Epithelial cell of esophagus (primary cell): ENCODE measurements at regions not wholly inside any gene's neighbourhood (a gene's known extent, or its start where the extent isn't known, plus 50 kb on each side); places are given as distances from the start of the nearest gene placed in this dataset.
A peak's percentile ranks its signal among the peaks of the same experiment; 100 is the strongest.

ENCODE experiments used
- DNase-seq: peaks from one replicate; pipeline ENCODE4 v3.0.0; 2010; ENCODE audit warnings: low read depth
- H3K4me3 ChIP-seq: 2 replicates; pipeline ENCODE4 v1.5.1; 2011; ENCODE audit warnings: mild to moderate bottlenecking, low read length, control low read depth
- CTCF ChIP-seq: IDR thresholded peaks from 2 replicates; pipeline ENCODE4 v1.5.1; 2011; ENCODE audit warnings: low read depth, mild to moderate bottlenecking, low read length, control low read depth, inconsistent platforms; ENCODE audit not compliant: insufficient read depth; ENCODE audit errors: missing control alignments

- peak; percentile 68 for DNase-seq
- TF ChIP-seq CTCF = no peak
- no peak overlapping the region for H3K4me3 ChIP-seq
Observed at GRCh38 chr10:10644008-10644646, 373.5 kb upstream of the CELF2 start.

DNA sequence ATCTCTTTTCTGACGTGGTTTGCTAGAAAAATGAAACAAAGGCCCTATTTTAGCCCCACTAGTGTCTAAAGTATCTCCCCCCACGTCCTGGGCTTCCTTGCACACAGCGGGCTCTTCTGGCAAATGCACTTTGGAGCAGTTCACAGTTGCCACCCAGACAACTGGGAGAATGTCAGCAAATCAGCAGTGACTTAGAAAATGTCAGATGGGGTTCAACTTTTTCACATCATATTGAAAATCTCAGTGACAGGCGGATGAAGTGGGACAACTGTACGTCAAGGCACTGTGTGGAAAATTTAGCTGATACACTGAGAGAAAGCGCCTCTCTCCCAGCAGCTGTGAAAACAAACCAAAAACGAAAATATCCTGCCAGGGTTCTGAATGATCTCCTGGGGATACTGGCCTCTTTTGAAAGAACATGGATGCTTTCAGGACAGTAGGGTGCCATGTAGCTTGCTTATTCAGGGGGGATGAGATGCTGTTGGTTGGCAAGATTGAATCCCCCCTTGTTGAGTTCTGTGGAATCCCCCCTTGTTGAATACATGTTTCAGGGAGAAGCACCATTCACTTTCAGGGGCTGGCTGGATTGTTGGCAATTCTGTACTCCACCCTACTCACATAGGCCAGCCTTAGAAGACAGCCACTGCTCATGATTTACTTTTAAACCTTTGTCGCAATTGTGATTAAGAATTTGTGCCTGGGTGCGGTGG is 372.8 kb upstream of the CELF2 start:
- TF ChIP-seq CTCF = no peak
- DNase-seq = no peak
- no peak overlapping the region for H3K4me3 ChIP-seq

GRCh38 chr10:10647331-10647730 is 370.3 kb upstream of the CELF2 start:
- TF ChIP-seq CTCF = no peak
- no peak for DNase-seq

GRCh38 chr10:10657139-10657760 is 360.4 kb upstream of the CELF2 start:
- DNase-seq = no peak

More at GRCh38 chr10:10647331-10647730, 370.3 kb upstream of the CELF2 start:
- H3K4me3 ChIP-seq = no peak overlapping the region

DNA sequence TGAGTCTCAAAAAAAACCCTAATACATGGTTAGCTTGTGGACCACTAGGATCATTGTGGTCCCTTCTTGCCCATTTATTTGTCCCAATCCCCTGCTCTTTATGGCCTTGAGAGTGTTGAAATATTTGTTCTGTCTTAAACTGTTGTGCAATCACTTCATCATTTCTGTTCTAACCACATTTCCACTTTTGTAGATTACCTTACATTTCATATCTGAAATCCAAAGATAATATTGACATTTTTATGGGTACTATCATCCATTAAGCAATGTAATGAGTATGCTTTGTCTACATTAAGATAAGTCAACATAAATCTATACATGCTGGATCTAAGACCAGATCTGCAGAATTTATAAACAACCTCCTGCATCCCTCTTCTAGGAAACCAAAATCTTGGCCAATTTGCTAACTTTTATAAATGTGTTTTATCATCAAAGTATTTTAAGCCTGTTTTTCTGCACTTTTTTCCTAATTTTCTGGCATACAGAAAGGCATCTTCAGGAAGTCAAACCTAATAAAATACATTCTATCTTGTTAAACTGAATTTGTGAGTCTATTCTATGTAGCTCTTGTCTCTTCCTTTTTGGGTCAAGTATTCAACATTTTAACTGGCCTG is 359.4 kb upstream of the CELF2 start:
- H3K4me3 ChIP-seq = no peak overlapping the region
- no peak for TF ChIP-seq CTCF
- peak; percentile 10 for DNase-seq

More at GRCh38 chr10:10657139-10657760, 360.4 kb upstream of the CELF2 start:
- no peak overlapping the region for H3K4me3 ChIP-seq
- no peak for TF ChIP-seq CTCF

DNA sequence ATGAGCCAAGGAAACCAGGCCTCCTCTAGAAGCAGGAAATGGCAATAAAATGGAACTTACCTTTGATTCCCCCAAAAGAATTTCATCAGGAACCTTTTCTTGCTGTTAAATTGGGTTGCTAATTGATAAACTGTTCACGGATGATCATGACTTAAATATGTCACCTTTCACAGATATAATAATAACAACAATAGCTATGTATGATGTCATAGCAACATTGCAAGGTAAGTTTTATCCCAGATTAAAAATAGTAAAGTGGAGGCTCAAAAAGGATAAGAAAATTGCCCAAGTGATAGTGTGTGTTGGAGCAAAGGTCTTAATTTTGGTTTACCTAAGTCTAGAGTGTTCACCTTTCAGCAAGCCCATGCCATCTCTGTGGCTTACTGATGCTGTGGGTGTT is 357.6 kb upstream of the CELF2 start:
- DNase-seq = no peak
- TF ChIP-seq CTCF = no peak
- H3K4me3 ChIP-seq = no peak overlapping the region
